GM10248 (cell line): ENCODE measurements at regions not wholly inside any gene's neighbourhood (a gene's known extent, or its start where the extent isn't known, plus 50 kb on each side); places are given as distances from the start of the nearest gene placed in this dataset.
"Not testable (repeated sequence)": the region's sequence is repeated elsewhere in the genome, so short reads cannot be mapped to it uniquely, and the experiment has no call there.

Experiments used
- CTCF ChIA-PET: fragments of 300-600 bp; sonication (Branson Sonifier 250); formaldehyde crosslinking; extraction: SDS; loops from one replicate; lab custom pipeline; 2021; ENCODE audit warnings: antibody characterized with exemption; lab: Yijun Ruan, JAX
- POLR2A ChIA-PET: fragments of 350-650 bp; sonication (Branson Sonifier 250); formaldehyde crosslinking; extraction: SDS; loops from one replicate; lab custom pipeline; 2020; ENCODE audit warnings: antibody characterized with exemption; lab: Yijun Ruan, JAX
- DNase-seq: peaks from one replicate; pipeline ENCODE4 v3.0.0; 2012; ENCODE audit errors: extremely low spot score
- CTCF ChIP-seq: IDR thresholded peaks from 2 replicates; pipeline ENCODE4 v1.5.1; 2012; ENCODE audit warnings: mild to moderate bottlenecking, low read depth; ENCODE audit errors: extremely low read depth, missing control alignments, control extremely low read depth

DNA sequence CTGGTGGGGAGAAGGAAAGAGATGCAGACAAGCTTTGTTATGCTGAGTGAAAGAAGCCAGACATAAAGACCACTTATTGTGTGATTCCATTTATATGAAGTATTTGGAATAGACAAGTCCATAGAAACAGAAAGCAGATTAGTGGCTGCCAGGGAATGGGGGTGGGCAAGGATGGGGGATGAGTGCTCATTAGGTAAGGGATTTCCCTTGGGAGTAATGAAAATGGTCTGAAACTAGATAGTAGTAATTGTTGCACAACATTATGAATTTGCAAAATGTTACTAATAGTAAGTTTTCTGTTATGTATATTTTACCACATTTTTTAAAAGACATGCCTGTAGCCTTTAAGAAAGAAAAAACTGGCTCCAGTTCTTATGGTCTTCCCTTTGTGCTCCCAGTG, 154.9 kb downstream of the LNPK start:
- no peak for TF ChIP-seq CTCF
- DNase-seq, result no peak
- POLR2A ChIA-PET, result no interaction called here
- CTCF ChIA-PET, result no interaction called here

DNA sequence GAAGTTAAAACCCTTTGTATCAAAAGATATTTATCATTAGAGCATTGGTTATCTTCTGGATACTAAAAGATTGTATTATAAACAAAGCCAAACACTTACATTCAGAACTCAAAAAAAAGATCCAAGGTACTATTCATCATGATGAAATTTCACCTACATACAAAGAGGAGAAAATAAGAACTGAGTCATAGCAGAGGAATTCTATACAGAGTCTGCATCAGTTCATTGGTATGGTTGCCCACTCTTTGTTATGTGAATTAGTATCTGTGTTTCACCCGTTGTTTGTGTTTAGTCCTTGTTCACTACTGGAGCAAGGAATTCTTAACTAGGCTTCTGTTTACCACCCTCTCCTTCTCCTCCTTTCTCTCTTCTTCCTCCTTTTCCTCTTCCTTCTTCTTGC, 157.9 kb downstream of the LNPK start:
- TF ChIP-seq CTCF, result no peak
- ChIA-PET POLR2A (no interaction called here), CTCF (interaction anchor here (1.0 to 1.3 kb wide), 2 partner anchors 10 to 12 kb away, joined by 3 to 4 read pairs; no protein-coding TSS in a partner anchor)
- no peak for DNase-seq

DNA sequence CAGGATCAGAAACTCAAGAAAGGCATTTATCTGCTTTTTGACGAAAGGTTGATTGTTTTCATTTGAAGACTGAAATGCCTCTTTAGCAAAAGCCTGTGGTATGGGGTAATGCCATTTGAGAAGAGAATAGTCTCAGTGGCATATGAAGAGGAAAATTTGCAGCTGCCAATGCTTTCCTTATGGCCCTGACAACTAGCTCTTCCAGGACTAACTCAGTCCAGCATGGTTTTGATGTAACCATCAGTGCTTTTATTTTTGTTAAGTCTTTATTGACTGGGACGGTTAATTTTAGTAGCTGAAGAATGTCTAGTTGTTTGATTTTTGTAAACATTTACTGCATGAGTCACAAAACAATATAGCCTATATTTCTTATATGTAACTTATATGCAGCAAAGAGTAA, 158.4 kb downstream of the LNPK start:
- no peak for TF ChIP-seq CTCF
- DNase-seq, result no peak
- POLR2A ChIA-PET, result no interaction called here
- CTCF ChIA-PET, result interaction anchor here (1.0 to 1.3 kb wide), 2 partner anchors 9 to 12 kb away, joined by 3 to 4 read pairs; no protein-coding TSS in a partner anchor

GRCh38 chr2:175842996-175843395, 159.1 kb downstream of the LNPK start:
- ChIA-PET POLR2A (no interaction called here), CTCF (interaction anchor here (1.0 to 1.3 kb wide), 2 partner anchors 8 to 13 kb away, joined by 3 to 4 read pairs; no protein-coding TSS in a partner anchor)
- no peak for TF ChIP-seq CTCF
- DNase-seq, result no peak

DNA sequence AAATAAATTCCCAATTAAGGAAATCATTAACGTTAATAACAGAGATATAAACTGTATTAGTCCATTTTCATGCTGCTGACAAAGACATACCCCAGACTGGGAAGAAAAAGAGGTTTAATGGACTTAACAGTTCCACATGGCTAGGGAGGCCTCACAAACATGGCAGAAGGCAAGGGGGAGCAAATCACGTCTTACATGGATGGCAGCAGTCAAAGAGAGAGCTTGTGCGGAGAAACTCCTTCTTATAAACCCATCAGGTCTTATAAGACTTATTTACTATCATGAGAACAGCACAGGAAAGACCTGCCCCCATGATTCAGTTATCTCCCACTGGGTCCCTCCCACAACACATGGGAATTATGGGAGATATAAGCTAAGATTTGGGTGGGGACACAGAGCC, 161.3 kb downstream of the LNPK start:
- DNase-seq, CTCF ChIA-PET, POLR2A ChIA-PET: not testable (repeated sequence)

- DNase-seq, result no peak
- ChIA-PET CTCF (no interaction called here), POLR2A (no interaction called here)
- no peak for TF ChIP-seq CTCF
Observed at GRCh38 chr2:175840256-175840655, 161.8 kb downstream of the LNPK start.

DNA sequence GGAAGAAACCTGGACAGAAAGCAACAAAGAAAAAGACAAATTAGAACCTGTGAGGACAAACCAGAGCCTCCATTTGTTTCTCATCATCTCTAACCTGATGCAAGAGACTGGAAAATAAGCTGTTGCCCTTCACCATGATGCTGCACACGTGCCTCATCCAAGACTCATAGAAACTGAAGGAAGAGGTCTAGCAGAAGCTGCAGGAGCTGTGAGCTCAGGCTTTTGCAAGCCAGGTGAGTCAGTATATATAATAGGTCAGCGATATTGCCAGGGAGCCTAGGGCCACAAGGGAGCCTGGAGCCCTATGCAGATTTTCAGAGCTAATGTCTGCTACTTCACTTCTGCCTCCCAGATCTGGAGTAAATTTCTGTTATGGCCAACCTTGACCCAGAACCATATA, 163.1 kb downstream of the LNPK start:
- no peak for DNase-seq
- no peak for TF ChIP-seq CTCF
- CTCF ChIA-PET, result interaction anchor here (0.7 kb wide), 1 partner anchor 31 kb away, joined by 3 read pairs; no protein-coding TSS in a partner anchor
- POLR2A ChIA-PET, result no interaction called here
